ENCODE measurements at regions not wholly inside any gene's neighbourhood (a gene's known extent, or its start where the extent isn't known, plus 50 kb on each side); places are given as distances from the start of the nearest gene placed in this dataset.

GRCh38 chr9:38198140-38198539, 129.1 kb upstream of the SHB start:
- DNase-seq (ENCODE audit: low spot score) (no peak), ATAC-seq (ENCODE audit: low FRiP score) (no peak)

GRCh38 chr9:38196714-38197113, 127.7 kb upstream of the SHB start:
- ATAC-seq (ENCODE audit: low FRiP score): no peak
- no peak for TF ChIP-seq CTCF (IDR thresholded peaks at IDR 0.05)
- DNase-seq (ENCODE audit: low spot score): no peak

More at GRCh38 chr9:38198140-38198539, 129.1 kb upstream of the SHB start:
- no peak for TF ChIP-seq CTCF (IDR thresholded peaks at IDR 0.05)

GRCh38 chr9:38195737-38196161, 126.7 kb upstream of the SHB start:
- no peak for DNase-seq (ENCODE audit: low spot score)
- no peak for ATAC-seq (ENCODE audit: low FRiP score)
- TF ChIP-seq CTCF (IDR thresholded peaks at IDR 0.05): no peak

- DNase-seq (ENCODE audit: low spot score): no peak
- ATAC-seq (ENCODE audit: low FRiP score): no peak
- no peak for TF ChIP-seq CTCF (IDR thresholded peaks at IDR 0.05)
These were observed 125.8 kb upstream of the SHB start for GRCh38 chr9:38194870-38195269.

GRCh38 chr9:38192731-38193265, 123.8 kb upstream of the SHB start:
- TF ChIP-seq CTCF (IDR thresholded peaks at IDR 0.05): no peak
- ATAC-seq (ENCODE audit: low FRiP score) (no peak), DNase-seq (ENCODE audit: low spot score) (no peak)

- no peak for ATAC-seq (ENCODE audit: low FRiP score)
- DNase-seq (ENCODE audit: low spot score): no peak
- TF ChIP-seq CTCF (IDR thresholded peaks at IDR 0.05): no peak
These were observed 117.5 kb upstream of the SHB start for GRCh38 chr9:38186404-38187115.

All from omental fat pad (tissue), 3 donors.